MG63 (cell line): ENCODE measurements at regions not wholly inside any gene's neighbourhood (a gene's known extent, or its start where the extent isn't known, plus 50 kb on each side); places are given as distances from the start of the nearest gene placed in this dataset.
"Not testable (repeated sequence)": the region's sequence is repeated elsewhere in the genome, so short reads cannot be mapped to it uniquely, and the experiment has no call there.

Source experiments
- DNase-seq: peaks from one replicate; pipeline ENCODE4 v3.0.0-alpha.2; 2020
- H3K27me3 ChIP-seq: fragments of 250-450 bp; sonication (Bioruptor Pico); 2 replicates; pipeline ENCODE4 v1.5.1; 2020; ENCODE audit warnings: mild to moderate bottlenecking, moderate library complexity
- H3K36me3 ChIP-seq: fragments of 250-450 bp; sonication (Bioruptor Pico); 2 replicates; pipeline ENCODE4 v1.5.1; 2020; ENCODE audit warnings: mild to moderate bottlenecking, moderate library complexity
- H3K4me3 ChIP-seq: fragments of 250-450 bp; sonication (Bioruptor Pico); 2 replicates; pipeline ENCODE4 v1.5.1; 2020; ENCODE audit warnings: mild to moderate bottlenecking, moderate library complexity
- H3K9me3 ChIP-seq: fragments of 250-450 bp; sonication (Bioruptor Pico); 2 replicates; pipeline ENCODE4 v1.5.1; 2020; ENCODE audit warnings: mild to moderate bottlenecking, moderate library complexity

DNA sequence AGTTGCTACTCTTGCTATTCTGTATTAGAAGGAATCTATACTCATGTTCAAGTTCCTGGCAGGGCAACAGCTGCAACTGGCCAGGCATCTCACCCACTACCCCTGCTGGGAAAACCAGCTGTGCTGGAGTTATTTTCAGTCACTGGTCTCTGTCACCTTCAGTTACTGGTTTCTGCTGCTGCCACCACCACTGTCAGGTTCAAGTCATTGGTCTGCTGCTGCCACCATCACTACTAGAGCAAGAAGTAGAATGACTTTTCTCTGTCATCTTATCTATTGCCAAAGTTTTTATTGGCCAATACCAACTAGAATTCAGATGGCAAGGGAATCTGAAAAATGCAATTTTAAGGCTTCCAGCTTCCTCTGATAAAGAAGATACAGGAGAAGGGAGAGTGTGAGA is 1615.2 kb downstream of the OLFM4 start:
- H3K27me3 ChIP-seq: no peaks in the 10 kb centered on the region
- H3K4me3 ChIP-seq: no peak overlapping the region
- no peak for DNase-seq
- no peaks in the 10 kb centered on the region for H3K36me3 ChIP-seq
- H3K9me3 ChIP-seq: no peaks in the 10 kb centered on the region

DNA sequence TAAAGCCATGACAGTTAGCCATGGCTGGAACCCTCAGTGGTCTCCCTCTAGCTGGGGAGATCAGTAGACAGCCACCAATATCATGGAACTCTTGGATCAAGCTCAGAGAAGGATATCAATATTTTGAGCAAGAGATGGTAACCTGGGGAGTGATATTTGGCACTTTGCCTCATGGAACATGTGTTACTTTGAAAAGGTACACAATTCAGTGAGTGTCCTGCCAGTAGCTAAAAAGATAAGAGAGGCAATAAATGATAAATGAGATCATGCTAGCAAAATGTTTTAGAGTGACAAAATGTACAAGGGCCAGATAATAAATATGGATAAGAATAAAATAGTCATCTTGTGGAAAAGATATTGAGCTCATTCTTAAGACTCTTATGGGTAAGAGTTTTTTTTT is 1618.7 kb downstream of the OLFM4 start:
- DNase-seq: no peak

DNA sequence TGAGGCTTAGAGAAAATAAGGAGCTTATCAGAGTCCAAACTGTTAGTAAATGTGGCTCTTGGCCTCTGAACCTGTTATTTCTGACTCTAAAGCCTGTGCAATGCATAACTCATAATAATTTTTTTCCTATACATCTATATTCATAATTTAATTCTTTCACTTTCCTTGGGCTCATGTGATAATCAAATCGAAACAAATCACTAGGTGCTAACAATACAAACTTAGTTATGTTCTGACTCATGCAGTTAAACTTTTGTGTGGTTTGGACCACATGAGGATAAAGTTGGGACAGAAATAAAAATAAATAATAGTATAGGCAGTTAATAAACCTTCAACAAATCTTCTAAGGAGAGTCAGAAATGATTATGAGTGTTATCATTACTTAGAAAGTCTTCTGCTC is 1629.0 kb downstream of the OLFM4 start:
- no peak for DNase-seq
- Histone ChIP-seq H3K9me3 (no peaks in the 10 kb centered on the region), H3K36me3 (no peaks in the 10 kb centered on the region), H3K4me3 (no peak overlapping the region), H3K27me3 (no peaks in the 10 kb centered on the region)

More for the DNA sequence above, 1618.7 kb downstream of the OLFM4 start:
- Histone ChIP-seq H3K27me3 (no peaks in the 10 kb centered on the region), H3K4me3 (no peak overlapping the region), H3K36me3 (no peaks in the 10 kb centered on the region), H3K9me3 (no peaks in the 10 kb centered on the region)

DNA sequence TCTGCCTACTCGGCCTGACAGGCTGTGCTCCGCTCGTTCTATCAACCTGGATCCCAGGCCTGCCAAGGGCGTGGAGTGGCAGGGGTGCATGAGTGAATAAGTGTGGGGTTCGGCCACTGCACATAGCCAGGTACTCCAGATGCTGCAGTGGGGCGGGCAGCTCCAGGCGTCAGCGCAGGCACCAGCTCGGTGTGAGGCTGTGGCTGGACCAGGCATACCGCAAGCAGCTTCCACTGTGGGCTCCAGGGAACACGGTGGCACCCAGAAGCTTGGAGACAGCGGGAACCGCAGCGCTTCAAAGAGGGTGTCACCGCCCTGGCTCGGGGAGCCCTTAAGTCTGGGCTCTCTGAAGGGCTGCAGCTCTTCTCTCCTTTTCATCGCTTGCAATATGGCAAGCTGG is 1630.2 kb downstream of the OLFM4 start:
- no peaks in the 10 kb centered on the region for H3K36me3 ChIP-seq
- DNase-seq: no peak
- no peaks in the 10 kb centered on the region for H3K9me3 ChIP-seq
- H3K27me3 ChIP-seq: no peaks in the 10 kb centered on the region
- no peak overlapping the region for H3K4me3 ChIP-seq

DNA sequence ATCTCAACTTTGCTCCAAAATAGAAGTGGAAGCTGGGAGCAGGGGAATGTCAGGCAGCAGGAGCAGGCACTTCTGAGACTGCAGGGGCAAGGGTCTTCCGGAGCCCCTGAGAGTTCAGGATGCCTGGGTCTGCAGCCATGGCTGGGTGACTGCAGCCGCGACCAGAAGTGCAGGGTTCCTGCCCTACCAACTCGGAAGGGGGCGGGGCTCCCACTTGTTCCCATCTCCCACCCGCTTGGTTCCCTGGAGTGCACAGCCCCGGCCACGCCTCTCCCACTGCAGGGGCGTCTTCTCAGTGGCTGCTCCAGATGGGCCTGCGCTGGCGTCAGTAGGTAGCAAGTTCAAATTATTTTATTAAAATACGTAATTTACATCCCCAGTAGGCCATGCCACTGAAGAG is 1631.7 kb downstream of the OLFM4 start:
- Histone ChIP-seq H3K36me3 (no peaks in the 10 kb centered on the region), H3K4me3 (no peak overlapping the region), H3K9me3 (no peaks in the 10 kb centered on the region), H3K27me3 (no peaks in the 10 kb centered on the region)
- no peak for DNase-seq

DNA sequence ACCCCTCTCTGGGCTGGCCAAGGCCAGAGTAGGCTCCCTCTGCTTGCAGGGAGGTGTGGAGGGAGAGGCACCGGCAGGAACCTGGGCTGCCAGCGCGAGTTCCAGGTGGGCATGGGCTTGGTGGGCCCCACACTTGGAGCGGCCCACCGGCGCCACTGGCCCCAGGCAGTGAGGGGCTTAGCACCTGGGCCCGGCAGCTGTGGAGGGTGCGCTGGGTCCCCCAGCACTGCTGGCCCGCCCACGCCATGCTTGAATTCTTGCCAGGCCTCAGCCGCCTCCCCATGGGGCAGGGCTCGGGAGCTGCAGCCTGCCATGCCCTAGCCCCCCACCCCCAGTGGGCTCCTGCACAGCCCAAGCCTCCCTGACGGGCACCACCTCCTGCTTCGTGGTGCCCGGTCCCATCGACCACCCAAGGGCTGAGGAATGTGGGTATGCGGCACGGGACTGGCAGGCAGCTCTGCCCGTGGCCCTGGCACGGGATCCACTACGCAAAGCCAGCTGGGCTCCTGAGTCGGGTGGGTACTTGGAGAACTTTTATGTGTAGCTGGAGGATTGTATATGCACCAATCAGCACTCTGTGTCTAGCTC is 1648.0 kb downstream of the OLFM4 start:
- DNase-seq: no peak
- Histone ChIP-seq H3K27me3 (no peaks in the 10 kb centered on the region), H3K9me3 (no peaks in the 10 kb centered on the region), H3K36me3 (no peaks in the 10 kb centered on the region), H3K4me3 (no peak overlapping the region)

DNA sequence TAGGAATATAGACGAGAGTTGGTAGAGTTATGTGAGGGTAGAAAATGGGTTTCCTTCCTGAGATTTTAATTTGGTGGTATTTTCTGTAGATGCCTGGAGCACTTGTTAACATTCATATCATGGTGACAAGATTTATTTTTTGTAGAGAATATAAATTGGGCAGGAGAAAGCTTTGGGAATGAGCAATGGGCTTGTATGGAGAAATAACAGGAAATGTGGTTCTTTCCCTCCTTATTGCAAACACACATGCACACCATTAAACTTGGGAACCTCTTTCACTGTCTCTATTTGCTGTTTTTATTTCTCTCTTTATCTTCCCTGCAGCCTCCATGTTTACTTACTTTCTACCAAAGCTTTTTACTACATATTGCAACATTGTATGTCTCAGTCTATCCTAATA is 1653.6 kb downstream of the OLFM4 start:
- DNase-seq: no peak
- Histone ChIP-seq H3K36me3 (no peaks in the 10 kb centered on the region), H3K4me3 (no peak overlapping the region), H3K27me3 (no peaks in the 10 kb centered on the region), H3K9me3 (no peaks in the 10 kb centered on the region)

DNA sequence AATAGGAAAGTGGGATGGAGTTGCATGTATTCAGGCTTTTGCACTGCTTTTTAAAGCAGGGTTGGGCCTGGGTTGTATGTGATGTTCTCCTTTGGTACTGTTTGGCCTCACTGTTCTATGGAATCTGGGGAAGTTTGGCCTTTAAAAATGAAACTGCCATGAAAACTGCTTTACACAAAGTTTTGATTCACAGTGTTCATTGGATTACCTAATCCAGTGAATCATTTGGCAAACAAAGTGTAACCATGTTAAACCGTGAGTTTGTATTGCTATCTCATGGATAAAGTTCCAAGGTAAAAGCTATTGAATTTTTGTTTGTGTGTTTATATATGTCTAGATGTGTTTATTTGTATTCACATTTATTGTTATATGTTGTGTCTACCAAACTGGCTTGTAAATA is 1658.6 kb downstream of the OLFM4 start:
- Histone ChIP-seq H3K36me3 (no peaks in the 10 kb centered on the region), H3K4me3 (no peak overlapping the region), H3K9me3 (no peaks in the 10 kb centered on the region), H3K27me3 (no peaks in the 10 kb centered on the region)
- no peak for DNase-seq

DNA sequence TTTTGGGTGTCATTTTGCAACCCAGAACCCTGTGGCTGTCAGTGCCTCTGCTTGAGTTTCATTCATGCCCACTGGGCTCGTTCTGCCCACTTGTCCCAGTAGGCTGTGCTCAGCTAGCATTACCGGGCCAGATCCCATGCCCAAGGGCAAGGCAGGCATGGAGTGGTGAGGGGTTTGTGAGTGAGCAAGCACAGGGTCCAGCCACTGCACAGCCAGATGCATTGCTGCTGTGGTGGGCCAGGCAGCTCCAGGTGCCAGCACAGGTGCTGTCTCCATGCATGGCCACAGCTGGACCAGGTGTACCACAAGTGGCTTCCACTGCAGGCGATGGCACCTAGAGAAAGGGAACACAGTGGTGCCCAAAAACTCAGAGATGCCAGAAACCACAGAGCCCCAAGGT is 1671.2 kb downstream of the OLFM4 start:
- DNase-seq: no peak
- H3K9me3 ChIP-seq: no peaks in the 10 kb centered on the region
- no peaks in the 10 kb centered on the region for H3K27me3 ChIP-seq
- no peak overlapping the region for H3K4me3 ChIP-seq
- H3K36me3 ChIP-seq: no peaks in the 10 kb centered on the region

DNA sequence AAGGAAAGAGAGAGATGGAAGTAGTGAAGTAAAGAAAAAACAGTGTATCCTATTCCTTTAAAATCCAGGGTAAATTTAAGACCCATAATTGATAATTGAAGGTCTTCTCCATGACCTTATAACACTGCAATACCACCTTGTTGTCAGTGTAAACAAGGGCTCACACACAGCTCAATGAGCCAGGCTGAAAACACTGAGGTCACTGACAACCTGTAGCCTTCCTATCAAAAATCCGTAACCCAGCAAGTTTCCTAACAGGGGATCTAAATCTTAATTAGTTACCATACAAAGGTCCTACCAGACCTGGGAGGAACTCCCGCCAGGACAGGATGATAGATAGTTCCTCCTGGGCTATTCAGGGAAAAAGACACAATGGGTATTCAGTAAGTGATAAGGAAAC is 1677.1 kb downstream of the OLFM4 start:
- H3K9me3 ChIP-seq: no peaks in the 10 kb centered on the region
- no peak overlapping the region for H3K4me3 ChIP-seq
- no peak for DNase-seq
- no peaks in the 10 kb centered on the region for H3K36me3 ChIP-seq
- H3K27me3 ChIP-seq: no peaks in the 10 kb centered on the region

DNA sequence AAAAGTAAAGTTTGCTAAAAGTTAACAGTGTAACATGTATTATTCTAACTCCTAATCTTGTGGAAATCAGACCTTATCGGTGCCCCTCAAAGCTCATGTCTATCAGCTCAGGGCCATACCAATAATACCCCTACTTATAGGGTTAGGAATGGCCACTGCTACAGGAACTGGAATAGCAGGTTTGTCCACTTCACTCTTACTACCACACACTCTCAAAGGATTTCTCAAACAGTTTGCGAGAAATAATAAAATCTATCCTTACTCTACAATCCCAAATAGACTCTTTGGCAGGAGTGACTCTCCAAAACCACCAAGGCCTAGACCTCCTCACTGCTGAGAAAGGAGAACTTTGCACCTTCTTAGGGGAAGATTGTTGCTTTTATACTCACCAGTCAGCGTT is 1677.7 kb downstream of the OLFM4 start:
- Histone ChIP-seq H3K36me3 (no peaks in the 10 kb centered on the region), H3K27me3 (no peaks in the 10 kb centered on the region), H3K4me3 (no peak overlapping the region), H3K9me3 (no peaks in the 10 kb centered on the region)
- DNase-seq: no peak

DNA sequence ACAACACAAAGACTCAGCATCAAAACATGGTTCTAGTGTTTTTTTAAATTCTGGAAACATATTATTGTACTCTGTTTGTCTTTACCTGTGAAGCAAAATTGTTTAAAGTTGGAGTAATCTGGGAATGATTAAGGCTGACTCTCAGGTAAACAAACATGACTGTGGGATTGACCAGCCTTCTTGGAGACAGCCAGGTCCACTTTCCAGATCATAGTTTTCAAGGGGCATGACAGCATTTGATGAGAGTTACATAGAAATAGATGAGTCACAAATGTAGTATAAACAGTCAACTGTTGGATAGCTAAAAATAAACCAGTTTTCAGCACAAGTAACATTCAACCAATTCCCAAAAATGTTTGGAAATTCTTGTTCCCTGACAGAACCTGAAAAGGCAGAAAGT is 1680.9 kb downstream of the OLFM4 start:
- Histone ChIP-seq H3K36me3 (no peaks in the 10 kb centered on the region), H3K9me3 (no peaks in the 10 kb centered on the region), H3K27me3 (no peaks in the 10 kb centered on the region), H3K4me3 (no peak overlapping the region)
- no peak for DNase-seq

DNA sequence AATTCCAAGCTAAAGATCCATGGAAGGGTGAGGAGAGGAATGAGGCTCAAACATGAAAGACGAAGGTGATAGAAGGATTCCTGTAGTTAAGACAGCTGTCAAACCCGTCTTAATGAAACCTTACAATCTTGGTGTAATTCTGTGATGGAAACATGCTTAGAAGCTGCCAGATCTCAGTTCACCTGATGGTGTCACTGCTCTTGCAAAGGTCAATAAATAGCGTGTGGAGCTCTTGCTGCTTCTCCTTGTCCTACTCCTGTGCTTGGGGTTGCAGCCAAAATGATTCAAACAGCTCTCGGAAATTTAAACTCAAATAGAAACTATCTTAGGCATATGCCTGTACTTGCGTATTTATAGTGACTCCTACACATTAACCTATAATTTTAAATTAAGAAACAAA is 1705.0 kb downstream of the OLFM4 start:
- no peaks in the 10 kb centered on the region for H3K27me3 ChIP-seq
- H3K4me3 ChIP-seq: no peak overlapping the region
- no peaks in the 10 kb centered on the region for H3K36me3 ChIP-seq
- DNase-seq: no peak
- no peaks in the 10 kb centered on the region for H3K9me3 ChIP-seq

DNA sequence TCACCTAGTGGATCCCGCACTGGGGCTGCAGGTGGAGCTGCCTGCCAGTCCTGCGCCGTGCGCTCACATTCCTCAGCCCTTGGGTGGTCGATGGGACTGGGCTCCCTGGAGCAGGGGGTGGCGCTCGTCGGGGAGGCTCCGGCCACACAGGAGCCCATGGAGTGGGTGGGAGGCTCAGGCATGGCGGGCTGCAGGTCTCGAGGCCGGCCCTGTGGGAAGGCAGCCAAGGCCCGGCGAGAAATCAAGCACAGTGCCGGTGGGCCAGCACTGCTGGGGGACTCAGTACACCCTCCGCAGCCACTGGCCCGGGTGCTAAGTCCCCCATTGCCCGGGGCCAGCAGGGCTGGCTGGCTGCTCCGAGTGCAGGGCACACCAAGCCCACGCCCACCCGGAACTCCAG is 1708.6 kb downstream of the OLFM4 start:
- not testable (repeated sequence) for H3K36me3 ChIP-seq, H3K4me3 ChIP-seq, DNase-seq, H3K9me3 ChIP-seq, H3K27me3 ChIP-seq

DNA sequence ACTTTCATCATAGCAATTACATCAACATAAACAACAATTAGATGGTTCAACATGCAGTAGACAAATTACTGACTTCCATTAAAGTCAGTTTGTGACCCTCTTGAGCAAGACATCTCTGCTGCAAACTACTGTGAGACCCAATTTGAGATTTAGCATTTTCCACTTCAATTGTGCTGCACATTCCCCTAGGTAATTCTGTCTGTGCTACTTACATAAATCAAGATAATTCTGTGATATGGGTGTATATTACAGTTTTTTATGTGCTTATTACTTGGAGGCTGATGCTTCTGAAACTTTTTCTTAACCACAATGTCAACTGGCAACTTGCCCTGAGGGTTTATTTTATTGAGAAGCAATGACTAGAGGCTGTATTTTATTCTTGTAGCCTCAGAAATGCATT is 1714.4 kb downstream of the OLFM4 start:
- Histone ChIP-seq H3K9me3 (no peaks in the 10 kb centered on the region), H3K36me3 (no peaks in the 10 kb centered on the region), H3K4me3 (no peak overlapping the region), H3K27me3 (no peaks in the 10 kb centered on the region)
- DNase-seq: no peak

DNA sequence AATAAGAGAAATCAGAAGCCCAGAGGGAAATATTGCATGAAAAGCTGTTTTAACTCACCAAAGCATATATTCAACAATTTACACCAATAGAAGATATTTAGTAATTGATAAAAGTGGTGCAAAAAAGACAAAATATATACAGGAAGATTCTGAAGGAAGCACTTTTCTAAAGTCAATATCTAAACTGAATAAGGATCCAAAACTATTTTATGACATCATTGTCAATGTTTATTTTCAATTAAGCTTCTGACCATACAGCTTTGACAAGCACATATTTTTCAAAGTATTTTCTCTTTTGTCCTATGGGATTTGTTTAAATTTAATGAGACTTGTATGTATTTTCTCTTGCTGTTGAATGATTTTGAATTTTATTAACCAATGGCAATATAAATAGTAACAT is 1716.1 kb downstream of the OLFM4 start:
- H3K4me3 ChIP-seq: no peak overlapping the region
- no peaks in the 10 kb centered on the region for H3K9me3 ChIP-seq
- H3K36me3 ChIP-seq: no peaks in the 10 kb centered on the region
- H3K27me3 ChIP-seq: no peaks in the 10 kb centered on the region
- DNase-seq: no peak

DNA sequence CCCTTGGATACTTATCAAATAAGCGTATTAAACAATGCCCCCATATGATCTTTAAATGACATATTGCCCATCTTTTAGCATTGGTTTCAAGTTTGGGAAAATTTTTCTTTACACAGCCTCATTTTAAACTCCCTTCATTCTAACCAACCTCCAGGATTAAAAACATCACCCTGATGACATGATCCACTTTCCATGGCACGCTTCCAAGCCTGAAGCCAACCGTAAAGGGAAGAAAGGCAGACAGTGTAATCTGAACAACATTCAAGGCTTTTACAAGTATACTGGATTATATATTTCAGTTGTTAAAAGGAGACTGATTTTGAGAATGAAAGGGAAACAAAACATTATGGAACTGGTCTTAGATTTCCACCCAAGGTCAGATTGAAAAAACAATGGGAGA is 1721.9 kb downstream of the OLFM4 start:
- no peak overlapping the region for H3K4me3 ChIP-seq
- H3K36me3 ChIP-seq: no peaks in the 10 kb centered on the region
- no peaks in the 10 kb centered on the region for H3K9me3 ChIP-seq
- no peak for DNase-seq
- H3K27me3 ChIP-seq: no peaks in the 10 kb centered on the region

DNA sequence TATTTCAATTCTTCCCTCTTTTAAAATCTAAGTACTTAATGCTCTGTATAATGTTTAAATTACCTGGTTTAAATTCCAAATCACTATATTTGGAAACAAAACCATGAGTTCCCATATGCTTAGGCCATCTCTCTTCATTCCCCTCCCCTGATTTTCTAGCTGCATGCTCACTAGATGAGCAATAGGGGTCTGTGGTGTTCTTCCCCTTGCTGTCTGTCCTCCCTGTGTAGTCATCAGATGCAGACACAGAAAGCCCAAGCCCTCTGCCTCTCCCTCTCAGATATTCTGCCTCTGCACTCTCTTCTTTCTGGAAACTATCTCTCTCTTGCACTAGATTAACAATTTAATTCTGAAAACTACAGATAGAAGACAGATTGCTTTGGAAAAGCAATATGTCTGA is 1730.2 kb downstream of the OLFM4 start:
- Histone ChIP-seq H3K4me3 (no peak overlapping the region), H3K27me3 (no peaks in the 10 kb centered on the region; the same call in 1 of the 2 replicates), H3K9me3 (no peaks in the 10 kb centered on the region), H3K36me3 (no peaks in the 10 kb centered on the region)
- DNase-seq: no peak

DNA sequence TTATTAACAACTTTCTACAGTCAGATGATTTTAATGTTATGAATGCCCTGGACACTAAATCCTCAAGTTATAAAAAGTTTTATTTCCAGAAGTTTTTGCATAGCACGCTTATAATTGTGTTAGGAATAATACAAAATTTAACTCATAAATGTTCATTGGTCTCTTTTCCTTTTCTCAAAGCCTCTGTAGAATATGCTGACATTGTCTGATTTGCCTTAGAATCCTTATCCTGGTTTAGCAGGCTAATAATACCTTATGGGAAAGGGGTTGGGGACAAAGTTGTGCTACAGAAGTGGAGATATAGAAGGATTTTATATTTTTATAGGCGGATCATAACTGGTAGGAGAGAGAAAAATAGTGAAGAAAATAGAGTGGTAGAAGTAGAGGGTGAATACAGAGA is 1739.6 kb downstream of the OLFM4 start:
- Histone ChIP-seq H3K27me3 (no peaks in the 10 kb centered on the region), H3K36me3 (no peaks in the 10 kb centered on the region), H3K4me3 (no peak overlapping the region), H3K9me3 (no peaks in the 10 kb centered on the region)
- no peak for DNase-seq
